Thoracic aorta (tissue), 2 donors: ENCODE measurements at regions not wholly inside any gene's neighbourhood (a gene's known extent, or its start where the extent isn't known, plus 50 kb on each side); places are given as distances from the start of the nearest gene placed in this dataset.
"Not testable (repeated sequence)": the region's sequence is repeated elsewhere in the genome, so short reads cannot be mapped to it uniquely, and the experiment has no call there.

Source experiments
- ATAC-seq: fragments of 150-250 bp; one replicate; pipeline ENCODE4 v1.8.0; 2017; ENCODE audit warnings: low read depth; ENCODE audit not compliant: insufficient number of reproducible peaks, low FRiP score
- DNase-seq: peaks from one replicate; pipeline ENCODE4 v3.0.0-alpha.2; 2020; ENCODE audit warnings: low spot score
- H3K27ac ChIP-seq, 2 donors: fragments of 200-600 bp; sonication (generic); 1 replicate in 1 of 2; 2 replicates in 1 of 2; pipeline ENCODE4 v1.5.1; 2016; ENCODE audit warnings: mild to moderate bottlenecking in 2 of 2, moderate library complexity in 2 of 2
- H3K27me3 ChIP-seq: fragments of 200-600 bp; sonication (generic); replicated peaks from 2 replicates; pipeline ENCODE4 v1.6.0; 2016; ENCODE audit warnings: mild to moderate bottlenecking; ENCODE audit not compliant: insufficient read depth
- H3K36me3 ChIP-seq: fragments of 200-600 bp; sonication (generic); one replicate; pipeline ENCODE4 v1.5.1; 2016
- H3K4me1 ChIP-seq, 2 donors: fragments of 200-600 bp; sonication (generic); 1 replicate in 1 of 2; 2 replicates in 1 of 2; pipeline versions ENCODE4 v1.5.1 to v1.6.0; 2016; ENCODE audit warnings: low read depth in 2 of 2, mild to moderate bottlenecking in 1 of 2; ENCODE audit not compliant: control insufficient read depth in 1 of 2
- H3K4me3 ChIP-seq: fragments of 200-600 bp; sonication (generic); 2 replicates; pipeline ENCODE4 v1.5.1; 2016; ENCODE audit warnings: mild to moderate bottlenecking
- H3K9me3 ChIP-seq: fragments of 200-600 bp; sonication (generic); 2 replicates; pipeline ENCODE4 v1.5.1; 2016
- TF ChIP-seq, protein P1 (sequence below): fragments of 200-600 bp; sonication (generic); IDR thresholded peaks from one replicate; pipeline ENCODE4 v1.5.1; 2019; ENCODE audit warnings: antibody characterized with exemption

GRCh38 chr4:27692868-27693634 lies 832.4 kb downstream of the STIM2 start:
- TF ChIP-seq, protein P1, sequence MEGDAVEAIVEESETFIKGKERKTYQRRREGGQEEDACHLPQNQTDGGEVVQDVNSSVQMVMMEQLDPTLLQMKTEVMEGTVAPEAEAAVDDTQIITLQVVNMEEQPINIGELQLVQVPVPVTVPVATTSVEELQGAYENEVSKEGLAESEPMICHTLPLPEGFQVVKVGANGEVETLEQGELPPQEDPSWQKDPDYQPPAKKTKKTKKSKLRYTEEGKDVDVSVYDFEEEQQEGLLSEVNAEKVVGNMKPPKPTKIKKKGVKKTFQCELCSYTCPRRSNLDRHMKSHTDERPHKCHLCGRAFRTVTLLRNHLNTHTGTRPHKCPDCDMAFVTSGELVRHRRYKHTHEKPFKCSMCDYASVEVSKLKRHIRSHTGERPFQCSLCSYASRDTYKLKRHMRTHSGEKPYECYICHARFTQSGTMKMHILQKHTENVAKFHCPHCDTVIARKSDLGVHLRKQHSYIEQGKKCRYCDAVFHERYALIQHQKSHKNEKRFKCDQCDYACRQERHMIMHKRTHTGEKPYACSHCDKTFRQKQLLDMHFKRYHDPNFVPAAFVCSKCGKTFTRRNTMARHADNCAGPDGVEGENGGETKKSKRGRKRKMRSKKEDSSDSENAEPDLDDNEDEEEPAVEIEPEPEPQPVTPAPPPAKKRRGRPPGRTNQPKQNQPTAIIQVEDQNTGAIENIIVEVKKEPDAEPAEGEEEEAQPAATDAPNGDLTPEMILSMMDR = no peak
- ATAC-seq (no peak), DNase-seq (no peak)
- H3K4me1 ChIP-seq = no peaks in the 10 kb centered on the region
- H3K27me3 ChIP-seq = no peaks in the 10 kb centered on the region
- H3K9me3 ChIP-seq = no peaks in the 10 kb centered on the region
- H3K4me3 ChIP-seq = no peak overlapping the region
- no peak overlapping the region for H3K27ac ChIP-seq
- H3K36me3 ChIP-seq = no peaks in the 10 kb centered on the region

GRCh38 chr4:27696257-27696656 lies 835.6 kb downstream of the STIM2 start:
- not testable (repeated sequence) for H3K36me3 ChIP-seq, H3K9me3 ChIP-seq, H3K27ac ChIP-seq, H3K4me3 ChIP-seq, H3K4me1 ChIP-seq, H3K27me3 ChIP-seq, DNase-seq, ATAC-seq

DNA sequence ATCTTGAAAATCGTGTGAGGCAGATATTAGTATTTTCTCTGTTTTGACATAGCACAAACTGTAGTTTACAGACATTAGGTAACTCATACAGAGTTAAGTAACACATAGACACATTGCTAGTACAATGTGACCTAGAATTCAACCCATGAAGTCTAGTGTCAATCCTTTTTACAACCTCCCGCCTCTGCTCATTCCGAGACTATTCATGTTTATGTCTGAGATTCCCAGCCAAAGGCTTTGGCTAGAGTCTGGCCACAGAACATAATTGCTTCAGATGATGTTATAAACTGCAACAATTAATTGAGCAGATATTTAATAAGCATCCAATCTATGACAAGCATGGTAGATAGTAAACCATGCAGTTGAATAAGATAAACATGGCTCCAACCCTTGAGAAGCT lies 841.0 kb downstream of the STIM2 start:
- ATAC-seq (no peak), DNase-seq (no peak)
- TF ChIP-seq, protein P1 = no peak
- no peaks in the 10 kb centered on the region for H3K36me3 ChIP-seq
- no peaks in the 10 kb centered on the region for H3K27me3 ChIP-seq
- H3K4me1 ChIP-seq = no peaks in the 10 kb centered on the region
- no peaks in the 10 kb centered on the region for H3K9me3 ChIP-seq
- no peak overlapping the region for H3K4me3 ChIP-seq
- H3K27ac ChIP-seq = no peak overlapping the region

DNA sequence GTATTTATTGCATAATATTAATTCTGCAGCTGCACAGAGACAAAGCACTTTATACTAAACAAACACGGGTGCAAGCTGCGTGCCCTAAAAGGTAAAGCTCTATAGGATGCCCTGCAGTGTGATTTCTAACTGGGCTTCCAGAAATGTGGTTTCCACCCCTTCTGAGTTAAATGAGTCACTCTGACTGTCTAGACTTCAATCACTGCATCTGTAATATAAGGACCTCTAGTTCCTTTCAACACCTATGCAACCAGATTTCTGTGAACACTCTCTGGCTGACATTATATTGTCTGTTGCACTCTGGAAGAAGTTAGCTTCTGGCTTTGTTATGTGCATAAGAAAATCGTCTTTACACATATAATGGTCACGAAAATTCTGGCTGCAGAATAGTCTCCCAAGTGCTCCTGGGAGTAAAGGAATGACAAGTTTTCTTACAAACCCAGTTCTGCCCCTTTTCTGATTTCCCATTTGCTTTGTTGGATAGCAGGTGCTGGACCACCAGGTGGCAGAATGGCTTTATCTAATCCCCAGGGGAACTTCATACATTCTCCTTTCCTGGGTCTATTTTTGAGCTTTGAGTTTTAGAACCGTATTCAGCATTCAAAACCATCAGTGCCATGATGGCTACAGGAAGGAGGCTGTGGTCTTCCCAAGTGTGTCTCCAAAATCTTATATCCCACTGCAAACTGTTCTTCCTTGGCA lies 842.2 kb downstream of the STIM2 start:
- no peaks in the 10 kb centered on the region for H3K4me1 ChIP-seq
- ATAC-seq (no peak), DNase-seq (no peak)
- no peaks in the 10 kb centered on the region for H3K36me3 ChIP-seq
- H3K27ac ChIP-seq = no peak overlapping the region
- no peaks in the 10 kb centered on the region for H3K27me3 ChIP-seq
- H3K9me3 ChIP-seq = no peaks in the 10 kb centered on the region
- TF ChIP-seq, protein P1 = no peak
- no peak overlapping the region for H3K4me3 ChIP-seq

GRCh38 chr4:27703771-27704170 lies 843.1 kb downstream of the STIM2 start:
- DNase-seq (no peak), ATAC-seq (no peak)
- Histone ChIP-seq H3K4me1 (no peaks in the 10 kb centered on the region), H3K27ac (no peak overlapping the region), H3K27me3 (no peaks in the 10 kb centered on the region), H3K9me3 (no peaks in the 10 kb centered on the region), H3K4me3 (no peak overlapping the region), H3K36me3 (no peaks in the 10 kb centered on the region)
- TF ChIP-seq, protein P1 = no peak
